HCT116 (cell line): ENCODE measurements at regions not wholly inside any gene's neighbourhood (a gene's known extent, or its start where the extent isn't known, plus 50 kb on each side); places are given as distances from the start of the nearest gene placed in this dataset.

ENCODE experiments used
- ATAC-seq: fragments of 200-7000 bp; cut with Tn5 transposase; 2 replicates; pipeline ENCODE4 v1.9.1; 2020; ENCODE audit warnings: mild to moderate bottlenecking, moderate library complexity
- BruUV-seq: library from RNA; stranded (reverse); fragments of 400-500 nt; replicated peaks from 2 replicates; lab custom pipeline; 2021; lab: Mats Ljungman, UMichigan
- CTCF ChIA-PET: fragments of 300-600 bp; sonication (Branson Sonifier 250); formaldehyde crosslinking; loops from one replicate; lab custom pipeline; 2021; ENCODE audit warnings: antibody characterized with exemption; lab: Charles Lee
- POLR2A ChIA-PET: fragments of 300-600, 350-600 bp; sonication (Branson Sonifier 250); formaldehyde crosslinking; loops from one replicate; lab custom pipeline; 2021; ENCODE audit warnings: antibody characterized with exemption; lab: Charles Lee
- RAD21 ChIA-PET, 2 experiments: fragments of 300-600 bp; sonication (Branson Sonifier 250); formaldehyde crosslinking; loops; one replicate each; lab custom pipeline; 2023; ENCODE audit warnings: low total read pairs in 2 of 2; ENCODE audit not compliant: uncharacterized antibody in 2 of 2, unreplicated experiment in 2 of 2, low non-redundant PET in 1 of 2; lab: Charles Lee
- DNase-seq: peaks from one replicate; pipeline ENCODE4 v3.0.0-alpha.2; 2010; ENCODE audit warnings: low read depth, low spot score
- H2AFZ ChIP-seq: fragments of 200-600 bp; shearing (Covaris generic), sonication (generic); 2 replicates; pipeline ENCODE4 v1.6.1; 2017; ENCODE audit warnings: low read depth, mixed run types, mixed read lengths, antibody characterized with exemption, low read length; ENCODE audit not compliant: poor library complexity, severe bottlenecking
- H3K27ac ChIP-seq: 2 replicates; pipeline ENCODE4 v1.5.1; 2012; ENCODE audit warnings: low read depth, low read length
- H3K27me3 ChIP-seq: fragments of 200-600 bp; sonication (generic); 2 replicates; pipeline ENCODE4 v1.6.1; 2016; ENCODE audit warnings: mixed run types, low read length, mixed read lengths; ENCODE audit not compliant: insufficient read depth
- H3K36me3 ChIP-seq, 2 experiments: fragments of 200-500 bp in 1 of 2; fragments of 200-600 bp in 1 of 2; sonication (Bioruptor generic) in 1 of 2; sonication (generic) in 1 of 2; 2 replicates each; pipeline versions ENCODE4 v1.5.1 to v1.6.1; 2014 to 2016; ENCODE audit warnings: low read length in 2 of 2, inconsistent platforms in 1 of 2, mixed read lengths in 1 of 2, mixed run types in 1 of 2; ENCODE audit not compliant: insufficient read depth in 2 of 2, control insufficient read depth in 1 of 2
- H3K4me1 ChIP-seq, 2 experiments: fragments of 200-600 bp in 1 of 2; sonication (generic) in 1 of 2; 2 replicates each; pipeline versions ENCODE4 v1.5.1 to v1.6.1; 2012 to 2017; ENCODE audit warnings: low read length in 2 of 2, inconsistent platforms in 1 of 2, mild to moderate bottlenecking in 1 of 2, mixed read lengths in 1 of 2, mixed run types in 1 of 2, moderate library complexity in 1 of 2; ENCODE audit not compliant: insufficient read depth in 2 of 2, control insufficient read depth in 1 of 2
- H3K4me2 ChIP-seq: fragments of 200-600 bp; sonication (generic); 2 replicates; pipeline ENCODE4 v1.6.1; 2017; ENCODE audit warnings: mixed run types, low read length, mixed read lengths
- H3K4me3 ChIP-seq, 2 experiments: fragments of 200-600 bp in 1 of 2; sonication (generic) in 1 of 2; replicated peaks in 1 of 2; 2 replicates each; pipeline ENCODE4 v1.5.1; 2011 to 2016; ENCODE audit warnings: low read length in 2 of 2, control low read depth in 1 of 2, low read depth in 1 of 2, mild to moderate bottlenecking in 1 of 2, mixed read lengths in 1 of 2, mixed run types in 1 of 2
- H3K79me2 ChIP-seq: fragments of 200-600 bp; sonication (generic); 2 replicates; pipeline ENCODE4 v1.6.1; 2017; ENCODE audit warnings: mild to moderate bottlenecking, mixed run types, low read length, moderate library complexity, mixed read lengths; ENCODE audit not compliant: insufficient read depth
- H3K9ac ChIP-seq: fragments of 200-600 bp; sonication (generic); 2 replicates; pipeline ENCODE4 v1.6.1; 2016; ENCODE audit warnings: low read length, mixed read lengths
- H3K9me2 ChIP-seq: fragments of 200-600 bp; sonication (generic), shearing (Covaris generic); 2 replicates; pipeline ENCODE4 v1.6.1; 2017; ENCODE audit warnings: mixed run types, mild to moderate bottlenecking, moderate library complexity; ENCODE audit not compliant: insufficient read depth
- H3K9me3 ChIP-seq, 2 experiments: fragments of 200-500 bp in 1 of 2; fragments of 200-600 bp in 1 of 2; sonication (Bioruptor generic) in 1 of 2; sonication (generic) in 1 of 2; 2 replicates each; pipeline ENCODE4 v1.6.1; 2014 to 2017; ENCODE audit warnings: low read length in 2 of 2, mixed read lengths in 2 of 2, inconsistent platforms in 1 of 2, low read depth in 1 of 2, mild to moderate bottlenecking in 1 of 2, mixed run types in 1 of 2, moderate library complexity in 1 of 2; ENCODE audit not compliant: control insufficient read depth in 1 of 2, insufficient read depth in 1 of 2
- H4K20me1 ChIP-seq: fragments of 200-600 bp; sonication (generic), shearing (Covaris generic); 2 replicates; pipeline ENCODE4 v1.6.1; 2017; ENCODE audit warnings: mixed run types, mild to moderate bottlenecking, moderate library complexity; ENCODE audit not compliant: insufficient read depth
- CBX3 ChIP-seq: IDR thresholded peaks from 2 replicates; pipeline ENCODE4 v1.6.1; 2012; ENCODE audit warnings: low read depth
- CEBPB ChIP-seq: IDR thresholded peaks from 2 replicates; pipeline ENCODE4 v1.6.1; 2012; ENCODE audit warnings: low read depth
- EGR1 ChIP-seq: IDR thresholded peaks from 2 replicates; pipeline ENCODE4 v1.6.1; 2012; ENCODE audit warnings: low read depth
- ELF1 ChIP-seq: IDR thresholded peaks from 2 replicates; pipeline ENCODE4 v1.6.1; 2012; ENCODE audit warnings: low read depth, borderline replicate concordance
- EZH2 ChIP-seq: fragments of 200-600 bp; sonication (generic); IDR thresholded peaks from 2 replicates; pipeline ENCODE4 v1.6.1; 2017; ENCODE audit warnings: antibody characterized with exemption, mixed run types
- EZH2phosphoT487 ChIP-seq: fragments of 200-600 bp; IDR thresholded peaks from 2 replicates; pipeline ENCODE4 v1.6.1; 2018; ENCODE audit warnings: antibody characterized with exemption, borderline replicate concordance
- FOSL1 ChIP-seq: IDR thresholded peaks from 2 replicates; pipeline ENCODE4 v1.6.1; 2012; ENCODE audit warnings: low read depth
- POLR2A ChIP-seq: IDR thresholded peaks from 2 replicates; pipeline ENCODE4 v1.7.0; 2011; ENCODE audit warnings: borderline replicate concordance; ENCODE audit not compliant: insufficient read depth, insufficient read length; ENCODE audit errors: extremely low read depth
- POLR2AphosphoS5 ChIP-seq: IDR thresholded peaks from 2 replicates; pipeline ENCODE4 v1.6.1; 2011; ENCODE audit warnings: mild to moderate bottlenecking, low read depth, low read length, moderate library complexity
- RAD21 ChIP-seq: IDR thresholded peaks from 2 replicates; pipeline ENCODE4 v1.6.1; 2012; ENCODE audit warnings: low read depth, mild to moderate bottlenecking
- REST ChIP-seq: IDR thresholded peaks from 2 replicates; pipeline ENCODE4 v1.6.1; 2012; ENCODE audit warnings: low read depth
- SIN3A ChIP-seq: IDR thresholded peaks from 2 replicates; pipeline ENCODE4 v1.6.1; 2012; ENCODE audit warnings: low read depth
- SP1 ChIP-seq: IDR thresholded peaks from 2 replicates; pipeline ENCODE4 v1.6.1; 2012; ENCODE audit warnings: low read depth
- SRF ChIP-seq: IDR thresholded peaks from 2 replicates; pipeline ENCODE4 v1.6.1; 2012; ENCODE audit warnings: low read depth
- TCF7L2 ChIP-seq: IDR thresholded peaks from 2 replicates; pipeline ENCODE4 v1.7.0; 2011; ENCODE audit warnings: borderline replicate concordance, inconsistent platforms; ENCODE audit not compliant: insufficient read depth, insufficient read length; ENCODE audit errors: extremely low read depth
- YY1 ChIP-seq: IDR thresholded peaks from 2 replicates; pipeline ENCODE4 v1.6.1; 2011; ENCODE audit warnings: low read length, low read depth, moderate library complexity, mild to moderate bottlenecking; ENCODE audit not compliant: insufficient replicate concordance; ENCODE audit errors: extremely low read depth
- ZFX ChIP-seq: fragments of 450-650 bp; IDR thresholded peaks from 2 replicates; pipeline ENCODE4 v1.6.1; 2017
- intact Hi-C: fragments of 100-400 bp; cut with micrococcal nuclease; formaldehyde crosslinking; loops from 2 replicates; pipeline ENCODE4 v1.10.0; 2022
- TF ChIP-seq, protein P1 (sequence below): IDR thresholded peaks from 2 replicates; pipeline ENCODE4 v1.6.1; 2011; ENCODE audit warnings: mild to moderate bottlenecking, low read length, moderate library complexity; ENCODE audit not compliant: insufficient replicate concordance; ENCODE audit errors: extremely low read depth
- TF ChIP-seq, protein P2 (sequence below): IDR thresholded peaks from 2 replicates; pipeline ENCODE4 v1.6.1; 2012
- TF ChIP-seq, protein P3 (sequence below): IDR thresholded peaks from 2 replicates; pipeline ENCODE4 v1.6.1; 2012

DNA sequence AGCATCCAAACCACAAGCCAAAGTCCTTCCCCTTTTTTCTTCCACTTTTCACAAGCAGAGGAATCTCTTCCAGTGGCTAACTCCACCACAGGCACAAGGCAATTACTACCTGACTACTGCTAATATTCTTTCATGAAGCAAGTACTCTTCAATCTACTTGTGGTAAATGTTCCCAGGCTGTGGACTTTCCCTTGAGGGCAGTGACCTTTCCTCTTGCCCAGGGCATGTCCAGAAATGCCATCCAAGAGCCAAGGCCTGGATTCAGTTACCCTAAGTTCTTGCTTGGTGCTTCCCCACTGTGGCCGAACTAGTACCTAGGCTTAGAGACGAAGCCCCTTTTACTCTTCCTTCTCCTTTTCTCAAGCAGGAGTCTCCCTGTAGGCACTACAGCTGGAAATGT lies 400.7 kb downstream of the DCAF12L2 start (continued):
- TF ChIP-seq, protein P1, sequence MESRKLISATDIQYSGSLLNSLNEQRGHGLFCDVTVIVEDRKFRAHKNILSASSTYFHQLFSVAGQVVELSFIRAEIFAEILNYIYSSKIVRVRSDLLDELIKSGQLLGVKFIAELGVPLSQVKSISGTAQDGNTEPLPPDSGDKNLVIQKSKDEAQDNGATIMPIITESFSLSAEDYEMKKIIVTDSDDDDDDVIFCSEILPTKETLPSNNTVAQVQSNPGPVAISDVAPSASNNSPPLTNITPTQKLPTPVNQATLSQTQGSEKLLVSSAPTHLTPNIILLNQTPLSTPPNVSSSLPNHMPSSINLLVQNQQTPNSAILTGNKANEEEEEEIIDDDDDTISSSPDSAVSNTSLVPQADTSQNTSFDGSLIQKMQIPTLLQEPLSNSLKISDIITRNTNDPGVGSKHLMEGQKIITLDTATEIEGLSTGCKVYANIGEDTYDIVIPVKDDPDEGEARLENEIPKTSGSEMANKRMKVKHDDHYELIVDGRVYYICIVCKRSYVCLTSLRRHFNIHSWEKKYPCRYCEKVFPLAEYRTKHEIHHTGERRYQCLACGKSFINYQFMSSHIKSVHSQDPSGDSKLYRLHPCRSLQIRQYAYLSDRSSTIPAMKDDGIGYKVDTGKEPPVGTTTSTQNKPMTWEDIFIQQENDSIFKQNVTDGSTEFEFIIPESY, result no peak

GRCh38 chrX:125769628-125770027 lies 396.5 kb downstream of the DCAF12L2 start:
- H3K27me3 ChIP-seq, result no peaks in the 10 kb centered on the region
- BruUV-seq, result no TSS peak
- H3K36me3 ChIP-seq, result no peaks in the 10 kb centered on the region
- intact Hi-C loops, result no loop called here
- ChIA-PET CTCF (no interaction called here), RAD21 (no interaction called here), POLR2A (no interaction called here)
- no peak overlapping the region for H3K9ac ChIP-seq
- TF ChIP-seq EGR1 (no peak), TCF7L2 (no peak), REST (no peak), FOSL1 (no peak), POLR2A (no peak), SIN3A (no peak), RAD21 (no peak), YY1 (no peak), SP1 (no peak), CEBPB (no peak), EZH2phosphoT487 (no peak), ZFX (no peak), POLR2AphosphoS5 (no peak), EZH2 (no peak), ELF1 (no peak), SRF (no peak), CBX3 (no peak)
- TF ChIP-seq, protein P2, sequence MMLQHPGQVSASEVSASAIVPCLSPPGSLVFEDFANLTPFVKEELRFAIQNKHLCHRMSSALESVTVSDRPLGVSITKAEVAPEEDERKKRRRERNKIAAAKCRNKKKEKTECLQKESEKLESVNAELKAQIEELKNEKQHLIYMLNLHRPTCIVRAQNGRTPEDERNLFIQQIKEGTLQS, result no peak
- TF ChIP-seq, protein P1, result no peak
- TF ChIP-seq, protein P3, sequence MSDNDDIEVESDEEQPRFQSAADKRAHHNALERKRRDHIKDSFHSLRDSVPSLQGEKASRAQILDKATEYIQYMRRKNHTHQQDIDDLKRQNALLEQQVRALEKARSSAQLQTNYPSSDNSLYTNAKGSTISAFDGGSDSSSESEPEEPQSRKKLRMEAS, result no peak
- H3K79me2 ChIP-seq, result no peaks in the 10 kb centered on the region
- H3K4me2 ChIP-seq, result no peak overlapping the region
- no peaks in the 10 kb centered on the region for H4K20me1 ChIP-seq
- H3K9me3 ChIP-seq, result no peaks in the 10 kb centered on the region
- H3K27ac ChIP-seq, result no peak overlapping the region
- H3K9me2 ChIP-seq, result no peaks in the 10 kb centered on the region
- no peak overlapping the region for H3K4me3 ChIP-seq
- H2AFZ ChIP-seq, result no peak overlapping the region
- H3K4me1 ChIP-seq, result no peaks in the 10 kb centered on the region
- ATAC-seq, result no peak
- no peak for DNase-seq
